IMR-90 (cell line): ENCODE measurements at regions not wholly inside any gene's neighbourhood (a gene's known extent, or its start where the extent isn't known, plus 50 kb on each side); places are given as distances from the start of the nearest gene placed in this dataset.

Experiments used
- ATAC-seq: fragments of 200-7000 bp; cut with Tn5 transposase; 2 replicates; pipeline ENCODE4 v1.9.1; 2020; ENCODE audit warnings: low read depth, mild to moderate bottlenecking, moderate library complexity
- BruUV-seq: library from RNA; stranded (reverse); fragments of 400-500 nt; replicated peaks from 2 replicates; lab custom pipeline; 2021; lab: Mats Ljungman, UMichigan
- CTCF ChIA-PET: fragments of 300-600 bp; formaldehyde crosslinking; extraction: SDS; loops from one replicate; lab custom pipeline; 2021; ENCODE audit warnings: antibody characterized with exemption; lab: Yijun Ruan, JAX
- POLR2A ChIA-PET: fragments of 300-600 bp; sonication (Branson Sonifier 250); formaldehyde crosslinking; loops from one replicate; lab custom pipeline; 2022; ENCODE audit warnings: antibody characterized with exemption; ENCODE audit not compliant: unreplicated experiment; lab: Charles Lee
- DNase-seq: peaks from one replicate; pipeline ENCODE4 v3.0.0; 2013
- H2AFZ ChIP-seq: replicated peaks from 2 replicates; pipeline ENCODE3; 2013; ENCODE audit warnings: low read length, mild to moderate bottlenecking; ENCODE audit not compliant: poor library complexity
- H2AK5ac ChIP-seq: 2 replicates; pipeline ENCODE4 v1.6.1; 2013; ENCODE audit warnings: low read depth, low read length, inconsistent platforms
- H2AK9ac ChIP-seq: replicated peaks from 2 replicates; pipeline ENCODE3; 2013; ENCODE audit warnings: mild to moderate bottlenecking, low read depth, low read length, moderate library complexity; ENCODE audit not compliant: poor library complexity
- H2BK120ac ChIP-seq: 2 replicates; pipeline ENCODE4 v1.6.1; 2013; ENCODE audit warnings: low read depth, low read length, inconsistent platforms
- H2BK15ac ChIP-seq: 3 replicates; pipeline ENCODE4 v1.6.1; 2013; ENCODE audit warnings: low read depth, low read length, inconsistent platforms
- H2BK20ac ChIP-seq: 2 replicates; pipeline ENCODE4 v1.6.1; 2013; ENCODE audit warnings: low read depth, mild to moderate bottlenecking, inconsistent platforms, low read length, moderate library complexity
- H2BK5ac ChIP-seq: 2 replicates; pipeline ENCODE4 v1.6.1; 2013; ENCODE audit warnings: mild to moderate bottlenecking, low read depth, low read length, inconsistent platforms; ENCODE audit not compliant: poor library complexity, severe bottlenecking
- H3K14ac ChIP-seq: replicated peaks from 2 replicates; pipeline ENCODE4 v1.6.1; 2013; ENCODE audit warnings: low read depth, low read length, inconsistent platforms
- H3K18ac ChIP-seq: 2 replicates; pipeline ENCODE4 v1.6.1; 2013; ENCODE audit warnings: low read depth, low read length, control low read depth
- H3K23ac ChIP-seq: 2 replicates; pipeline ENCODE4 v1.6.1; 2013; ENCODE audit warnings: low read depth, low read length, inconsistent platforms
- H3K27ac ChIP-seq: 2 replicates; pipeline ENCODE4 v1.5.1; 2013; ENCODE audit warnings: mild to moderate bottlenecking, control low read depth, low read length; ENCODE audit not compliant: insufficient read depth
- H3K27me3 ChIP-seq: 2 replicates; pipeline ENCODE4 v1.6.1; 2013; ENCODE audit warnings: low read length; ENCODE audit not compliant: control insufficient read depth, insufficient read depth
- H3K36me3 ChIP-seq: 2 replicates; pipeline ENCODE4 v1.6.1; 2013; ENCODE audit warnings: low read length, mixed read lengths; ENCODE audit not compliant: control insufficient read depth, insufficient read depth
- H3K4ac ChIP-seq: 2 replicates; pipeline ENCODE4 v1.6.1; 2013; ENCODE audit warnings: low read depth, low read length, inconsistent platforms
- H3K4me1 ChIP-seq: 2 replicates; pipeline ENCODE4 v1.6.1; 2013; ENCODE audit warnings: low read length, mixed read lengths; ENCODE audit not compliant: control insufficient read depth, insufficient read depth
- H3K4me2 ChIP-seq: 2 replicates; pipeline ENCODE4 v1.6.1; 2013; ENCODE audit warnings: low read depth, mild to moderate bottlenecking, control low read depth, low read length, moderate library complexity
- H3K4me3 ChIP-seq: 2 replicates; pipeline ENCODE4 v1.5.1; 2013; ENCODE audit warnings: low read depth, mild to moderate bottlenecking, control low read depth, low read length, moderate library complexity; ENCODE audit not compliant: insufficient read depth
- H3K56ac ChIP-seq: 2 replicates; pipeline ENCODE4 v1.6.1; 2013; ENCODE audit warnings: low read length, inconsistent platforms; ENCODE audit not compliant: insufficient read depth; ENCODE audit errors: extremely low read depth
- H3K79me1 ChIP-seq, 2 experiments: 2 replicates each; pipeline ENCODE4 v1.6.1; 2013; ENCODE audit warnings: low read length in 2 of 2, inconsistent platforms in 1 of 2, low read depth in 1 of 2
- H3K9ac ChIP-seq: 2 replicates; pipeline ENCODE4 v1.6.1; 2013; ENCODE audit warnings: low read depth, low read length, control low read depth
- H3K9me1 ChIP-seq: 2 replicates; pipeline ENCODE4 v1.6.1; 2013; ENCODE audit warnings: low read length, inconsistent platforms; ENCODE audit not compliant: insufficient read depth
- H3K9me3 ChIP-seq: 2 replicates; pipeline ENCODE4 v1.6.1; 2013; ENCODE audit warnings: low read length; ENCODE audit not compliant: control insufficient read depth, insufficient read depth
- H4K20me1 ChIP-seq: 2 replicates; pipeline ENCODE4 v1.6.1; 2013; ENCODE audit warnings: low read length, inconsistent platforms; ENCODE audit not compliant: insufficient read depth
- H4K5ac ChIP-seq: 2 replicates; pipeline ENCODE4 v1.6.1; 2013; ENCODE audit warnings: mild to moderate bottlenecking, low read depth, low read length, control low read depth
- H4K8ac ChIP-seq, 2 experiments: 2 replicates each; pipeline ENCODE4 v1.6.1; 2013; ENCODE audit warnings: low read depth in 2 of 2, low read length in 2 of 2, control low read depth in 1 of 2, inconsistent platforms in 1 of 2
- H4K91ac ChIP-seq: 2 replicates; pipeline ENCODE4 v1.6.1; 2013; ENCODE audit warnings: low read depth, low read length, inconsistent platforms; ENCODE audit not compliant: insufficient read depth
- MAFK ChIP-seq: IDR thresholded peaks from 2 replicates; pipeline ENCODE4 v1.6.1; 2012; ENCODE audit warnings: low read depth, low read length, improper control_type of control experiment
- WGBS, 2 experiments: methylation state at CpG; one replicate each; pipeline versions ENCODE4 v1.1.5 to v1.1.7; 2013; ENCODE audit warnings: missing lambda C conversion rate in 2 of 2; ENCODE audit not compliant: insufficient read length in 1 of 2; ENCODE audit errors: extremely low coverage in 2 of 2; 5-methylcytosine and 5-hydroxymethylcytosine counted together
- dilution Hi-C: fragments of 300-500 bp; cut with HindIII; formaldehyde crosslinking; loops from one replicate; pipeline ENCODE4 v1.14.3; 2018; ENCODE audit warnings: low sequenced_read_pairs; ENCODE audit not compliant: unreplicated experiment
- in situ Hi-C: fragments of 300-500 bp; cut with MboI; formaldehyde crosslinking; loops from 3 replicates; pipeline ENCODE4 v1.14.3; 2019; ENCODE audit warnings: low sequenced_read_pairs, inconsistent platforms, mixed read lengths
- intact Hi-C: fragments of 100-400 bp; cut with micrococcal nuclease; formaldehyde crosslinking; loops from 2 replicates; pipeline ENCODE4 v1.10.0; 2022
- TF ChIP-seq, protein P1 (sequence below): fragments of 150-350 bp; IDR thresholded peaks from 2 replicates; pipeline ENCODE4 v1.6.1; 2016; ENCODE audit warnings: low read depth, mild to moderate bottlenecking, low read length, moderate library complexity, borderline replicate concordance

DNA sequence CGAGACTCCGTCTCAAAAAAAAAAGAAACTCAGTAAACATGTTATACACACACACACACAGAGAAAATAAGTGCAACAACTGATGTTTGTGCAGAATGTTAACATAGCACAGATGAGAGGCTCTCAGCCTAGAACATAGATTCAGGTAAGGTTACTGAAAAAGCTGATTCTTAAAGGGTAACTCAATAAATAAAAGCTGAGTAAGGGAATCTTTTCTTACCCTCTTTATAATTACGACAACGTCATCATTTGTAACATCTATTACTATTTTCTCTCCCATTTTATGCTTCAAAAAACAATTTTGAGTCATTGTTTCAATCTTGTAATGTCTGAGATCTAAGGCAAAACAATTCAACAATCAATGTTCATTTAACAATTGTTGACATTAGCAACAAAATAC lies 644.8 kb downstream of the RFPL4B start:
- Histone ChIP-seq H3K9me3 (no peaks in the 10 kb centered on the region), H3K9ac (no peak overlapping the region), H3K36me3 (no peaks in the 10 kb centered on the region), H2BK20ac (peak overlapping the region; percentile 37; the same call in 1 of the 2 replicates), H3K4me1 (no peaks in the 10 kb centered on the region), H3K18ac (no peak overlapping the region), H4K8ac (no peak overlapping the region), H3K4me3 (no peak overlapping the region), H4K91ac (no peak overlapping the region), H2AK9ac (no peak overlapping the region), H2AK5ac (no peak overlapping the region), H4K5ac (no peak overlapping the region), H4K20me1 (no peaks in the 10 kb centered on the region), H3K23ac (no peak overlapping the region), H2AFZ (no peak overlapping the region), H3K4ac (no peak overlapping the region), H3K27ac (no peak overlapping the region), H3K79me1 (no peaks in the 10 kb centered on the region), H3K9me1 (no peaks in the 10 kb centered on the region), H3K14ac (no peak overlapping the region), H3K56ac (no peak overlapping the region), H3K27me3 (no peaks in the 10 kb centered on the region), H2BK120ac (no peak overlapping the region), H3K4me2 (no peak overlapping the region), H2BK15ac (no peak overlapping the region), H2BK5ac (no peak overlapping the region)
- in situ Hi-C loops (no loop called here), intact Hi-C loops (no loop called here), dilution Hi-C loops (no loop called here)
- DNase-seq (no peak), ATAC-seq (no peak)
- TF ChIP-seq, protein P1, sequence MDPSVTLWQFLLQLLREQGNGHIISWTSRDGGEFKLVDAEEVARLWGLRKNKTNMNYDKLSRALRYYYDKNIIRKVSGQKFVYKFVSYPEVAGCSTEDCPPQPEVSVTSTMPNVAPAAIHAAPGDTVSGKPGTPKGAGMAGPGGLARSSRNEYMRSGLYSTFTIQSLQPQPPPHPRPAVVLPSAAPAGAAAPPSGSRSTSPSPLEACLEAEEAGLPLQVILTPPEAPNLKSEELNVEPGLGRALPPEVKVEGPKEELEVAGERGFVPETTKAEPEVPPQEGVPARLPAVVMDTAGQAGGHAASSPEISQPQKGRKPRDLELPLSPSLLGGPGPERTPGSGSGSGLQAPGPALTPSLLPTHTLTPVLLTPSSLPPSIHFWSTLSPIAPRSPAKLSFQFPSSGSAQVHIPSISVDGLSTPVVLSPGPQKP, result no peak
- TF ChIP-seq MAFK, result peak; percentile 87
- 100% methylated on average over 2 of the region's 4 CpGs; no CpG with 5 or more reads in 1 of the 2 experiments for WGBS, 2 experiments
- ChIA-PET POLR2A (no interaction called here), CTCF (no interaction called here)
- no TSS peak for BruUV-seq
